ENCODE measurements at regions not wholly inside any gene's neighbourhood (a gene's known extent, or its start where the extent isn't known, plus 50 kb on each side); places are given as distances from the start of the nearest gene placed in this dataset.

- Histone ChIP-seq H3K27ac (replicated peaks) (no peak overlapping the region), H3K27me3 (ENCODE audit: insufficient read depth, poor library complexity, severe bottlenecking) (no peaks in the 10 kb centered on the region), H3K4me3 (replicated peaks; ENCODE audit: insufficient read depth, low read length) (no peak overlapping the region)
- TF ChIP-seq GABPA (IDR thresholded peaks at IDR 0.05; ENCODE audit: low read depth) (no peak), POLR2AphosphoS5 (IDR thresholded peaks at IDR 0.05; ENCODE audit: low read depth) (no peak), SPI1 (IDR thresholded peaks at IDR 0.05; ENCODE audit: borderline replicate concordance, low read depth) (no peak), CTCF (IDR thresholded peaks at IDR 0.05; ENCODE audit: insufficient read depth, low read length) (no peak), REST (IDR thresholded peaks at IDR 0.05; ENCODE audit: insufficient replicate concordance, low read depth) (no peak)
- no peak for DNase-seq (ENCODE audit: low read depth in 1 of 2, low spot score in 1 of 2)
Measured at GRCh38 chr6:15818491-15818890, 155.7 kb upstream of the DTNBP1 start.

GRCh38 chr6:15818044-15818443 lies 155.2 kb upstream of the DTNBP1 start:
- Histone ChIP-seq H3K27me3 (ENCODE audit: insufficient read depth, poor library complexity, severe bottlenecking) (no peaks in the 10 kb centered on the region), H3K27ac (replicated peaks) (no peak overlapping the region), H3K4me3 (replicated peaks; ENCODE audit: insufficient read depth, low read length) (no peak overlapping the region)
- no peak for DNase-seq (ENCODE audit: low read depth in 1 of 2, low spot score in 1 of 2)
- no peak for TF ChIP-seq CTCF (IDR thresholded peaks at IDR 0.05; ENCODE audit: insufficient read depth, low read length)
- TF ChIP-seq POLR2AphosphoS5 (IDR thresholded peaks at IDR 0.05; ENCODE audit: low read depth): no peak
- TF ChIP-seq GABPA (IDR thresholded peaks at IDR 0.05; ENCODE audit: low read depth): no peak
- no peak for TF ChIP-seq REST (IDR thresholded peaks at IDR 0.05; ENCODE audit: insufficient replicate concordance, low read depth)
- no peak for TF ChIP-seq SPI1 (IDR thresholded peaks at IDR 0.05; ENCODE audit: borderline replicate concordance, low read depth)

- TF ChIP-seq POLR2AphosphoS5 (IDR thresholded peaks at IDR 0.05; ENCODE audit: low read depth) (no peak), REST (IDR thresholded peaks at IDR 0.05; ENCODE audit: insufficient replicate concordance, low read depth) (no peak), SPI1 (IDR thresholded peaks at IDR 0.05; ENCODE audit: borderline replicate concordance, low read depth) (no peak), CTCF (IDR thresholded peaks at IDR 0.05; ENCODE audit: insufficient read depth, low read length) (no peak), GABPA (IDR thresholded peaks at IDR 0.05; ENCODE audit: low read depth) (no peak)
- no peak overlapping the region for H3K4me3 ChIP-seq (replicated peaks; ENCODE audit: insufficient read depth, low read length)
- no peak overlapping the region for H3K27ac ChIP-seq (replicated peaks)
- no peak for DNase-seq (ENCODE audit: low read depth in 1 of 2, low spot score in 1 of 2)
- no peaks in the 10 kb centered on the region for H3K27me3 ChIP-seq (ENCODE audit: insufficient read depth, poor library complexity, severe bottlenecking)
Measured at GRCh38 chr6:15817100-15817499, 154.3 kb upstream of the DTNBP1 start.

All from HL-60 (cell line).